ENCODE measurements at regions not wholly inside any gene's neighbourhood (a gene's known extent, or its start where the extent isn't known, plus 50 kb on each side); places are given as distances from the start of the nearest gene placed in this dataset.

DNA sequence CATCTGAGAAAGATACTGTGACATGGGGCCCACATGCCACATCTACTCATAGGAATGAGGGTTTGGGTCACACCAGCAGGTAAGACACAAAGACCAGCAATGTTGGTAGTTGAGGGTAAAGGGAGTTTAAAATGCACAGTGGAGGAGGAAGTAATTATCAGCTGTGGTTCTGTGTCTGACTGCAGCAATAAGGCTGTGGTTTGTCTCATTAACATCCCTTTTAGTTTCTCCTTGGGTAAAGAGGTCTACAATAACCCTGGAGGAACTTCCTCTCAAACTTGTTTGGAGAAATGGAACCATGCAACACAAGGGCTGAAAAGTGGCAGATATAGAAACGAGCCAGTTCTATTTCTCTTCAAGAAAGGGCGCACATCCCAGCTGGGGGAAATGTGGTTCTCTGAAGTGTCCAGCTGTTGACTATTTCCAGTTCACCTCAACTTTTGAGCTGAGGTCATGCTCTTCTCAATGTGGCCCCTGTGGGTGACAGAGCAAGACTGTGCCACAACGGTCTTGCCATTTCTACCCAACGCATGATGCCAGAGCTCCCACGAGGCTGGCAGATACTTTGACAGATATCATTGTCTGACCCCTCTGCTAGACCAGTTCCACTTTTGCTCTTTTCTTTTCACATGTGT is 234.3 kb downstream of the SQOR start:
- TF ChIP-seq, protein P1, sequence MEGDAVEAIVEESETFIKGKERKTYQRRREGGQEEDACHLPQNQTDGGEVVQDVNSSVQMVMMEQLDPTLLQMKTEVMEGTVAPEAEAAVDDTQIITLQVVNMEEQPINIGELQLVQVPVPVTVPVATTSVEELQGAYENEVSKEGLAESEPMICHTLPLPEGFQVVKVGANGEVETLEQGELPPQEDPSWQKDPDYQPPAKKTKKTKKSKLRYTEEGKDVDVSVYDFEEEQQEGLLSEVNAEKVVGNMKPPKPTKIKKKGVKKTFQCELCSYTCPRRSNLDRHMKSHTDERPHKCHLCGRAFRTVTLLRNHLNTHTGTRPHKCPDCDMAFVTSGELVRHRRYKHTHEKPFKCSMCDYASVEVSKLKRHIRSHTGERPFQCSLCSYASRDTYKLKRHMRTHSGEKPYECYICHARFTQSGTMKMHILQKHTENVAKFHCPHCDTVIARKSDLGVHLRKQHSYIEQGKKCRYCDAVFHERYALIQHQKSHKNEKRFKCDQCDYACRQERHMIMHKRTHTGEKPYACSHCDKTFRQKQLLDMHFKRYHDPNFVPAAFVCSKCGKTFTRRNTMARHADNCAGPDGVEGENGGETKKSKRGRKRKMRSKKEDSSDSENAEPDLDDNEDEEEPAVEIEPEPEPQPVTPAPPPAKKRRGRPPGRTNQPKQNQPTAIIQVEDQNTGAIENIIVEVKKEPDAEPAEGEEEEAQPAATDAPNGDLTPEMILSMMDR (IDR thresholded peaks at IDR 0.05) = no peak
- TF ChIP-seq ZFX (IDR thresholded peaks at IDR 0.05; ENCODE audit: borderline replicate concordance) = no peak
